GM12801 (cell line): ENCODE measurements at regions not wholly inside any gene's neighbourhood (a gene's known extent, or its start where the extent isn't known, plus 50 kb on each side); places are given as distances from the start of the nearest gene placed in this dataset.

Experiments
- CTCF ChIP-seq: IDR thresholded peaks from one replicate; pipeline ENCODE4 v1.5.1; 2011; ENCODE audit warnings: control low read depth; ENCODE audit not compliant: insufficient read length; ENCODE audit errors: extremely low read depth

- TF ChIP-seq CTCF = no peak
Observed at GRCh38 chr6:137272403-137272802, 53.2 kb upstream of the IFNGR1 start.

- no peak for TF ChIP-seq CTCF
Observed at GRCh38 chr6:137271245-137272183, 52.3 kb upstream of the IFNGR1 start.

- TF ChIP-seq CTCF = no peak
Observed at GRCh38 chr6:137269803-137270202, 50.6 kb upstream of the IFNGR1 start.

- no peak for TF ChIP-seq CTCF
Observed at GRCh38 chr6:137269347-137269746, 50.2 kb upstream of the IFNGR1 start.
